Right cardiac atrium (tissue), 5 donors: ENCODE measurements at regions not wholly inside any gene's neighbourhood (a gene's known extent, or its start where the extent isn't known, plus 50 kb on each side); places are given as distances from the start of the nearest gene placed in this dataset.

Source experiments
- ATAC-seq, 2 donors: fragments of 200-7000 bp; cut with Tn5 transposase; one replicate each; pipeline versions ENCODE4 v1.8.0 to v1.9.1; 2020; ENCODE audit warnings: moderate library complexity in 2 of 2, mild to moderate bottlenecking in 1 of 2
- DNase-seq, 3 donors: peaks; one replicate each; pipeline ENCODE4 v3.0.0-alpha.2; 2020
- H3K27ac ChIP-seq: one replicate; pipeline ENCODE4 v1.5.1; 2013; ENCODE audit warnings: mild to moderate bottlenecking, low read length, control low read depth, moderate library complexity
- H3K27me3 ChIP-seq: one replicate; pipeline ENCODE4 v1.6.1; 2013; ENCODE audit not compliant: control insufficient read depth, insufficient read depth
- H3K4me1 ChIP-seq: one replicate; pipeline ENCODE4 v1.6.1; 2013; ENCODE audit warnings: low read length; ENCODE audit not compliant: control insufficient read depth, insufficient read depth
- H3K4me3 ChIP-seq: one replicate; pipeline ENCODE4 v1.5.1; 2013; ENCODE audit warnings: low read length, control low read depth
- H3K9me3 ChIP-seq: one replicate; pipeline ENCODE4 v1.6.1; 2013; ENCODE audit warnings: low read length; ENCODE audit not compliant: control insufficient read depth
- WGBS: extraction: QIAGEN DNeasy Blood & Tissue Kit; methylation state at CpG from one replicate; pipeline ENCODE4 v1.1.7; 2013; 5-methylcytosine and 5-hydroxymethylcytosine counted together
- intact Hi-C, 4 donors: fragments of 100-400 bp; cut with DNase I; formaldehyde crosslinking; loops; one replicate each; pipeline versions ENCODE4 v1.11.0 to v1.14.0; 2022 to 2023
- donor health status: healthy with polysubstance abuse.
- donor health status: DM: no; HTN: yes; CAD: no.
- donor health status: DM: no; HTN: no; CAD: no.
- donor health status: DM: no; HTN: yes; CAD: no; lungs with severe emphysema.
- donor health status: DM: yes; HTN: yes; CAD: no.

DNA sequence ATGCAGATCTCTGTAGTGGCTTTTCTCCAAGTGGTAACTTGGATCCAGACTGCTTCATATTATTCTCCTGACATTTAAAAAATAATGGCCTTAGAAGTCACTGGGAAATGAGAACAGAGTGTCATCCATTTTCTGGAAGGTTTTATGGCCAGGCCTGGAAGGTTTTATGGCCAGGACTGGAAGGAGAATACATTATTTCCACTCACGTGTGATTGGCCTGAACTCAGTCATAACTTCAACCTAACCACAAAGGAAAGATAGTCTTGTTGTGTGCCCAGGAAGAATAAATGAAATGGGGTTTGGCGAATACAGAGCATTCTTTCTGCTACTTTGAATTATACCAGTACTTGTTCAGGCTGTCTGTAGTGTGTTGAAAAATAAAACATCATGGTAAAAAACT is 360.9 kb downstream of the GPAM start:
- Histone ChIP-seq H3K27ac (no peak overlapping the region), H3K27me3 (no peaks in the 10 kb centered on the region), H3K4me3 (no peak overlapping the region), H3K9me3 (no peaks in the 10 kb centered on the region), H3K4me1 (no peaks in the 10 kb centered on the region)
- DNase-seq = no peak
- ATAC-seq = no peak
- intact Hi-C loops = no loop called here
- 64% methylated on average over 2 of the region's 2 CpGs for WGBS

DNA sequence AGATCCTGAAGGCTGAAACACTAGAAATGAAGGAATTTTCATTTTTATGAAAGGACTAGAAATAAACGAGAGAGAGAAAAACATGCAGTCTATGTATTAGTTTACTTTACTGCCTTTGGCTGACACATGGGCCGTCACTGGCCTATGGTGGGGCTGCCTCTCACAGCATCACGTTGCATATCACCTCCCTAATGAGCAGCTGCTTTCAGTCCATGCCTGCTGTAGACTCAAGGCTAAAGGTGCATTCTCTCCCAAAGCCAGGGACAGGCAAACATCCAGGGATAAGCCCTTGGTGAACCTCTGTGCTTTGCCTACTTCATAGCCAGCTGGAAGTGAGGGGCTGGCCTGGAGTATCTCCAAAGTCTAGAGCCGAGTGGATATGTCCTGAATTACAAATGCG is 359.4 kb downstream of the GPAM start:
- ATAC-seq (no peak), DNase-seq (no peak)
- Histone ChIP-seq H3K27me3 (no peaks in the 10 kb centered on the region), H3K27ac (no peak overlapping the region), H3K4me3 (no peak overlapping the region), H3K4me1 (no peaks in the 10 kb centered on the region), H3K9me3 (no peaks in the 10 kb centered on the region)
- 67% methylated on average over 5 of the region's 5 CpGs for WGBS
- intact Hi-C loops = loop anchor here in 1 of 4 donors (2.0 kb wide), 1 partner anchor 37 kb away; no protein-coding TSS in a partner anchor

DNA sequence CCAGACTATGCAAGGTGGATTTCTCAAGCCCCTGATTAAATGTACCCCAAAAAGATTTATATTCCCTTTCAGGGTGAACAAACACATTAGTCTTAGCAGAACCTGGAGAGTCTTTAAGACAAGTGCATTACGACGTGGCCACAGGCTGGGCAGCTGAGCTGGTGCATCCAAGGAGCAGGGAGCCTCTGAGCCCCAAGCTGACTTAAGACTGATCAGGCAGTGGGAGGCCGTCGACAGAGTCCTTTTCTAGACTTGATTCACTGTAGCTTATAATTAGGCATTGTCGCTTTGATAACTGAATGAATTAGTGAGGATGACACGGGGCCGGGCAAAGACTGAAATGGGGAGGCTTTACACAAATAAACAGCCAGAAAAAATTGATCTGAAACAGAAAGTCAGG is 353.2 kb downstream of the GPAM start:
- H3K4me3 ChIP-seq = no peak overlapping the region
- H3K9me3 ChIP-seq = no peaks in the 10 kb centered on the region
- 63% methylated on average over 7 of the region's 7 CpGs for WGBS
- no peaks in the 10 kb centered on the region for H3K27me3 ChIP-seq
- H3K4me1 ChIP-seq = no peaks in the 10 kb centered on the region
- H3K27ac ChIP-seq = no peak overlapping the region
- DNase-seq (no peak), ATAC-seq (no peak)
- intact Hi-C loops = no loop called here

DNA sequence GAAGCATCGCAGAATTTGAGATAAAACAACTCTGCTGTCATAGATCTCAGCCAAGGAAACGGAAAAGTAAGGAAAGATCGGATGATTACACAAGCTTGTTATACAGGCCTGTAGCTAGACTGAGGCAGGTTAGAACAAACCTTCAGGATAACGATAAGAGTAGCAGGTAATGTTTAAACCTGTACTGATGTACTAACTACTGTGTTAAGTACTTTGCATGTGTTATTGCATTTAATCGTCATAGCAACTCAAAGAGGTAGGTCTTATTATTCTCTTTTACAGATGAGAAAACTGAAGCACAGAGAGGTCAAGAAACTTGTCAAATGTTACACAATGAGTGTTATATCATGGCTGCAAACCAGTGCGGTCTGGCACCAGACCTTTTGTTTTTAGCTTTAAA is 352.5 kb downstream of the GPAM start:
- intact Hi-C loops = no loop called here
- no peak for ATAC-seq
- Histone ChIP-seq H3K4me3 (no peak overlapping the region), H3K27me3 (no peaks in the 10 kb centered on the region), H3K27ac (no peak overlapping the region), H3K9me3 (no peaks in the 10 kb centered on the region), H3K4me1 (no peaks in the 10 kb centered on the region)
- DNase-seq = no peak
- WGBS = 83% methylated on average over 6 of the region's 6 CpGs

DNA sequence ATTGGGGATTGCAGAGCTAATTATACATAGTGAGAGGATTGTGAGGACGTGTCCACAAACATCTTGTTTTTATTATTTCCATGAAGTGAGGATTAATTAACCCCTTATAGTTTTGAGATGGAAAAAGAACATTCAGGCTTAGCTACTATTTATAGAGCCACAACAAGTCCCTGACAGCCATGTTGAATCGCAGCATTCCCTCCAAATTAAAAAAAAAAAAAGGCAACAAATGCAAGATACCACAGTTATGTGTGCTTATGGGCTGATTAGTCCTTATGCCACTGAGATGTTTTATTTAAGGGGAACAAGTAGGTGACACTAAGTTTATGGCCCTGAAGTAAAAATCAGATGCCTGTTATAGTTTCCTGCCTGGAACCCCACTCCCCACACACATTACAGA is 350.3 kb downstream of the GPAM start:
- no peaks in the 10 kb centered on the region for H3K4me1 ChIP-seq
- no peak overlapping the region for H3K4me3 ChIP-seq
- no peaks in the 10 kb centered on the region for H3K9me3 ChIP-seq
- DNase-seq (no peak), ATAC-seq (no peak)
- no peak overlapping the region for H3K27ac ChIP-seq
- WGBS = 47% methylated on average over 2 of the region's 2 CpGs
- intact Hi-C loops = no loop called here
- H3K27me3 ChIP-seq = no peaks in the 10 kb centered on the region

DNA sequence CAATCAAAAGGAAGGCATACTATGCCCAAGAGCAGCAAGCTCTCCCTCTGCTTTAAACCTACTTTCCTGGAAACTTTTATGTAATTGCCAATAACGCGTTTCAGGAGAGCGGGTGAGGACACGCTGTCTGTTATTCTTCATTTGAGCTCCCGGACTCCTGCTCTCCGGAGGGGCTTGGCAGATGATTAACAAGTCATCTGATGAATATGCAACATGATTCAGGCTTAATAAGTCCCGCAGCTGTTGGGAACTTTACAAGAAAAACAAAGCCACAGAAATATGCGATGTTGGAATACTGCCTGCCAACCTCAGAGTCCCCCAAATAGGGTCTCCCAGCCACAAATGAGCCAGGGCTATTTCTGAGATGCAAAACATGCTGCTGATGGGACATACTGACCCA is 348.0 kb downstream of the GPAM start:
- WGBS = 26% methylated on average over 8 of the region's 8 CpGs
- ATAC-seq (no peak), DNase-seq (no peak)
- Histone ChIP-seq H3K4me1 (no peaks in the 10 kb centered on the region), H3K27ac (no peak overlapping the region), H3K9me3 (no peaks in the 10 kb centered on the region), H3K4me3 (no peak overlapping the region), H3K27me3 (no peaks in the 10 kb centered on the region)
- intact Hi-C loops = no loop called here

DNA sequence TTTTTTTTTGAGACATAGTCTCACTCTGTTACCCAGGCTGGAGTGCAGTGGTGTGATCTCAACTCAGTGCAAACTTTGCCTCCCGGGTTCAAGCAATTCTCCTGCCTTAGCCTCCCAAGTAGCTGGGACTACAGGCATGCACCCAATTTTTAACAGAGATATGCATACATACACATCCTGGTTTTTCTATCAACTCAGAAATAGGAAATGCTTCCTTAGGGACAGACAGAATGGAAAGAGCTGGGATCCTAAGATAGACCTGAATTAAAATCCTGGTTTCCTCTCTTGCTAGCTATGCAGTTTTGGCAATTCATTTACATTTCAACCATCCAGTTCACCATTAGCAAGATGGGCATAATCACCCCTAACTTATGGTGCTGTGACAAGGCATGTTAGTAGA is 347.5 kb downstream of the GPAM start:
- H3K4me3 ChIP-seq = no peak overlapping the region
- ATAC-seq = no peak
- H3K27me3 ChIP-seq = no peaks in the 10 kb centered on the region
- WGBS = 34% methylated on average over 1 of the region's 1 CpG
- H3K4me1 ChIP-seq = no peaks in the 10 kb centered on the region
- H3K9me3 ChIP-seq = no peaks in the 10 kb centered on the region
- DNase-seq = no peak
- H3K27ac ChIP-seq = no peak overlapping the region
- intact Hi-C loops = no loop called here

DNA sequence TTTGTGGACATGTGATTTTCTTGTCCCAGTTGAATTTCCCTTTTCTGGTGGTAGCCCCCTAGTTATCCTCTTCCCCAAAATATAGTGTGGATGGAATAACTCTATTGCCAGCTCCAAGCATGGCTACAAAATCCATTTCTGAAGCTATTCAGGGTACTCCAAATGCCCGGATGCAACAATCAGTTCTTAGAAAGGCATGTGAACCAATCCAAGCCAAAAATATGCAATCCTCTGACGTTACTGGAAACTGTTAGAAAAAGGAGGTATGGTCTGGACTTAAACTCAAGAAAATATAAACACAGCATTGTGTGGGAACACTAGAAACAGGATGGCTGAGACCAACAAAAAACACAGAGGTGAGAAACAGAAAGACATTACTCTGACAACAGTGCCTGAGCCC is 347.0 kb downstream of the GPAM start:
- intact Hi-C loops = no loop called here
- DNase-seq (no peak), ATAC-seq (no peak)
- no peak overlapping the region for H3K27ac ChIP-seq
- no peaks in the 10 kb centered on the region for H3K9me3 ChIP-seq
- H3K4me3 ChIP-seq = no peak overlapping the region
- 34% methylated on average over 2 of the region's 2 CpGs for WGBS
- H3K4me1 ChIP-seq = no peaks in the 10 kb centered on the region
- H3K27me3 ChIP-seq = no peaks in the 10 kb centered on the region

DNA sequence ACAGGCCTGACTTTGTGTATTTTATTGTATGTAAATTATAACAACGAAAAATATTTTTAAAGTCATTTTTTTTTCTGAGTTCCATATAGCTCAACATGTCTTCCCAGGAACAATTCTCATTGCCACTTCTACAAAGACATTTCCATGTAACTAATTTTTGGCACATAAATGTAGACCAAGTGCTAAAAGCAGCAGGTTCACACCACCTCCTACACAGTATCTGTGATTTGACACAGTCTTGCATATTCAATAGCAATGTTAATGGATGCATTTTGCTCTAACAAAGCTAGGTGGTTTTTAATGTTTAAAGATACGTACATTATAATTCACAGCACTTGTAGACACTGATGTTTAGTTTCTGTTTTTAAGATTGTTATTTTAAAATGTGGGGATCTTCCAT is 346.5 kb downstream of the GPAM start:
- no peak overlapping the region for H3K4me3 ChIP-seq
- DNase-seq (no peak), ATAC-seq (no peak)
- intact Hi-C loops = no loop called here
- no peaks in the 10 kb centered on the region for H3K4me1 ChIP-seq
- H3K27ac ChIP-seq = no peak overlapping the region
- H3K9me3 ChIP-seq = no peaks in the 10 kb centered on the region
- no peaks in the 10 kb centered on the region for H3K27me3 ChIP-seq
- WGBS = 71% methylated on average over 2 of the region's 2 CpGs

DNA sequence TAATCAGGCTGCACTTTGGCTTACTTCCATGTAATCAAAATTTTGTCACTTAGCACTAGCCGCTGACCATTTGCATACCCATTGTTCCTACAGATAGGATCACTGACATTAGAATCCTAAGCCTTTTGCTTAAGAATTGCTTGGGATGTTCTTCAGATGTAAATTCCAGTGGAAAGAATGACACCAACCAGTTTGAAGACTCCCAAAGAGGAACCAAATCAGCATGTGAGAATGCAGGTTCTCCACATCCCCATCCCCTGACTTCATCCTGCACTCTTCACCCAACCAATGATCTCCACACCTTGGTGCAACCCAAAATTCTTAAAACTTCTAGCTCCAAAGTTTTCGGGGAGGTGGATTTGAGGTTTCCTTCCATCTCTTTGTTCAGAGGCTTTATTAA is 345.6 kb downstream of the GPAM start:
- intact Hi-C loops = no loop called here
- no peak for ATAC-seq
- Histone ChIP-seq H3K4me3 (no peak overlapping the region), H3K27me3 (no peaks in the 10 kb centered on the region), H3K27ac (no peak overlapping the region), H3K9me3 (no peaks in the 10 kb centered on the region), H3K4me1 (no peaks in the 10 kb centered on the region)
- DNase-seq = no peak
- WGBS = 68% methylated on average over 2 of the region's 2 CpGs

DNA sequence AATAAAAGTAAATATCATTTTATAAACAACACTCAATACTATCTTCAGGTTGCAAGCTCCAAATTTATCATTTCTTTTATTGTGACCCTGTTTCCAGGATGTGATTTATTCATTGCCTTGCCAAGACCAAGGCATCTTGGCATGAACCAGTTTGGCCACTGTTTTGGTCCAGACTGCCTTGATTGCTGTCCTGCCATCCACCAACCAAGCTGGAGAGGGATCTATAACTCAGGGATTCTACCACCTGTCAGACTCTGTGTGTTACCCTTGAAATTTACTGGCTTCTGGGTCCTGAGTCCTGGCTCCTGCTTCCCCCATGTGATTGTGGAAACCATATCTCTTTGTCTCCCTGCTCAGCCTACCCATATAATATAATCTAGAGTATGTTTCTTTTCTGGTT is 343.0 kb downstream of the GPAM start:
- H3K4me3 ChIP-seq = no peak overlapping the region
- H3K4me1 ChIP-seq = no peaks in the 10 kb centered on the region
- no peaks in the 10 kb centered on the region for H3K27me3 ChIP-seq
- DNase-seq = no peak
- H3K9me3 ChIP-seq = no peaks in the 10 kb centered on the region
- ATAC-seq = no peak
- intact Hi-C loops = no loop called here
- H3K27ac ChIP-seq = no peak overlapping the region

DNA sequence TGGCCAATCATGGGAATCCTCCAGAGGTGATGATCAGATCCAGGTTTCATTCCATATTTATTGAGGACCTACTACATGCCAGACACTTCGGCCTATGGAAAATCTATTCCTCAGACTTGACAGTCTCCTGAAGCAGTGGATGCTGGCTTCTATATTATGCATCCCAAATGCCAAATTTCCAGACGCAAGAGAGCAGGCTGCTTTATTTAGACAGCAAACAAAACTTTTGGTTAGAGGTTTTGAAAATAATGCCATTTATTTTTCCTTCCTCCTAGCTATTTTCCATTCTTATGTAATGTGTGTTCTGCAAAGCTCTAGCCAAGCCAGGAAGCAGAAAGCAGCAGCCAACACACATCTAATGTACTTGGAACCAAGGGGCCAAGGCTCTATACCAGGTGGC is 330.8 kb downstream of the GPAM start:
- Histone ChIP-seq H3K27me3 (no peaks in the 10 kb centered on the region), H3K4me1 (no peaks in the 10 kb centered on the region), H3K27ac (no peak overlapping the region), H3K9me3 (no peaks in the 10 kb centered on the region), H3K4me3 (no peak overlapping the region)
- ATAC-seq = no peak
- 80% methylated on average over 2 of the region's 2 CpGs for WGBS
- intact Hi-C loops = no loop called here
- no peak for DNase-seq
